ENCODE measurements at regions not wholly inside any gene's neighbourhood (a gene's known extent, or its start where the extent isn't known, plus 50 kb on each side); places are given as distances from the start of the nearest gene placed in this dataset.
A peak's percentile ranks its signal among the peaks of the same experiment; 100 is the strongest.

GRCh38 chr6:94130478-94130877 lies 711.1 kb upstream of the EPHA7 start:
- Histone ChIP-seq H3K27ac (ENCODE audit: low read depth, low read length) (no peak overlapping the region), H3K36me3 (ENCODE audit: insufficient read depth, low read length) (no peaks in the 10 kb centered on the region), H3K4me1 (ENCODE audit: control insufficient read depth, insufficient read depth, low read length, unreplicated experiment) (peaks cover 3% of the 10 kb centered on the region), H2AFZ (ENCODE audit: low read length, unreplicated experiment) (peak overlapping the region; percentile 83), H3K79me2 (ENCODE audit: control insufficient read depth, insufficient read depth, low read length, unreplicated experiment) (no peaks in the 10 kb centered on the region), H3K27me3 (ENCODE audit: insufficient read depth, low read length) (no peaks in the 10 kb centered on the region), H3K4me3 (ENCODE audit: low read depth, low read length) (no peak overlapping the region)

GRCh38 chr6:94129926-94130325 lies 710.6 kb upstream of the EPHA7 start:
- no peaks in the 10 kb centered on the region for H3K27me3 ChIP-seq (ENCODE audit: insufficient read depth, low read length)
- H3K79me2 ChIP-seq (ENCODE audit: control insufficient read depth, insufficient read depth, low read length, unreplicated experiment): no peaks in the 10 kb centered on the region
- no peaks in the 10 kb centered on the region for H3K36me3 ChIP-seq (ENCODE audit: insufficient read depth, low read length)
- no peak overlapping the region for H3K4me3 ChIP-seq (ENCODE audit: low read depth, low read length)
- H2AFZ ChIP-seq (ENCODE audit: low read length, unreplicated experiment): peak overlapping the region; percentile 83
- no peak overlapping the region for H3K27ac ChIP-seq (ENCODE audit: low read depth, low read length)
- peaks cover 3% of the 10 kb centered on the region for H3K4me1 ChIP-seq (ENCODE audit: control insufficient read depth, insufficient read depth, low read length, unreplicated experiment)

- Histone ChIP-seq H3K36me3 (ENCODE audit: insufficient read depth, low read length) (no peaks in the 10 kb centered on the region), H3K4me1 (ENCODE audit: control insufficient read depth, insufficient read depth, low read length, unreplicated experiment) (peaks cover 3% of the 10 kb centered on the region), H3K27ac (ENCODE audit: low read depth, low read length) (no peak overlapping the region), H3K27me3 (ENCODE audit: insufficient read depth, low read length) (no peaks in the 10 kb centered on the region), H3K79me2 (ENCODE audit: control insufficient read depth, insufficient read depth, low read length, unreplicated experiment) (no peaks in the 10 kb centered on the region), H3K4me3 (ENCODE audit: low read depth, low read length) (no peak overlapping the region), H2AFZ (ENCODE audit: low read length, unreplicated experiment) (peak overlapping the region; percentile 85)
Measured at GRCh38 chr6:94127716-94128115, 708.4 kb upstream of the EPHA7 start.

- no peaks in the 10 kb centered on the region for H3K4me1 ChIP-seq (ENCODE audit: control insufficient read depth, insufficient read depth, low read length, unreplicated experiment)
- H3K79me2 ChIP-seq (ENCODE audit: control insufficient read depth, insufficient read depth, low read length, unreplicated experiment): no peaks in the 10 kb centered on the region
- H2AFZ ChIP-seq (ENCODE audit: low read length, unreplicated experiment): no peak overlapping the region
- no peaks in the 10 kb centered on the region for H3K27me3 ChIP-seq (ENCODE audit: insufficient read depth, low read length)
- no peak overlapping the region for H3K27ac ChIP-seq (ENCODE audit: low read depth, low read length)
- no peaks in the 10 kb centered on the region for H3K36me3 ChIP-seq (ENCODE audit: insufficient read depth, low read length)
- no peak overlapping the region for H3K4me3 ChIP-seq (ENCODE audit: low read depth, low read length)
Measured at GRCh38 chr6:94124333-94124732, 705.0 kb upstream of the EPHA7 start.

- H2AFZ ChIP-seq (ENCODE audit: low read length, unreplicated experiment): no peak overlapping the region
- no peaks in the 10 kb centered on the region for H3K36me3 ChIP-seq (ENCODE audit: insufficient read depth, low read length)
- no peak overlapping the region for H3K27ac ChIP-seq (ENCODE audit: low read depth, low read length)
- H3K27me3 ChIP-seq (ENCODE audit: insufficient read depth, low read length): no peaks in the 10 kb centered on the region
- H3K79me2 ChIP-seq (ENCODE audit: control insufficient read depth, insufficient read depth, low read length, unreplicated experiment): no peaks in the 10 kb centered on the region
- H3K4me1 ChIP-seq (ENCODE audit: control insufficient read depth, insufficient read depth, low read length, unreplicated experiment): no peaks in the 10 kb centered on the region
- no peak overlapping the region for H3K4me3 ChIP-seq (ENCODE audit: low read depth, low read length)
Measured at GRCh38 chr6:94121094-94121493, 701.7 kb upstream of the EPHA7 start.

- no peaks in the 10 kb centered on the region for H3K36me3 ChIP-seq (ENCODE audit: insufficient read depth, low read length)
- H3K4me1 ChIP-seq (ENCODE audit: control insufficient read depth, insufficient read depth, low read length, unreplicated experiment): no peaks in the 10 kb centered on the region
- no peak overlapping the region for H2AFZ ChIP-seq (ENCODE audit: low read length, unreplicated experiment)
- H3K27me3 ChIP-seq (ENCODE audit: insufficient read depth, low read length): no peaks in the 10 kb centered on the region
- H3K79me2 ChIP-seq (ENCODE audit: control insufficient read depth, insufficient read depth, low read length, unreplicated experiment): no peaks in the 10 kb centered on the region
- H3K4me3 ChIP-seq (ENCODE audit: low read depth, low read length): no peak overlapping the region
- H3K27ac ChIP-seq (ENCODE audit: low read depth, low read length): no peak overlapping the region
Measured at GRCh38 chr6:94099072-94099471, 679.7 kb upstream of the EPHA7 start.

- Histone ChIP-seq H2AFZ (ENCODE audit: low read length, unreplicated experiment) (no peak overlapping the region), H3K36me3 (ENCODE audit: insufficient read depth, low read length) (no peaks in the 10 kb centered on the region), H3K27me3 (ENCODE audit: insufficient read depth, low read length) (no peaks in the 10 kb centered on the region), H3K79me2 (ENCODE audit: control insufficient read depth, insufficient read depth, low read length, unreplicated experiment) (no peaks in the 10 kb centered on the region), H3K4me3 (ENCODE audit: low read depth, low read length) (no peak overlapping the region), H3K27ac (ENCODE audit: low read depth, low read length) (no peak overlapping the region), H3K4me1 (ENCODE audit: control insufficient read depth, insufficient read depth, low read length, unreplicated experiment) (no peaks in the 10 kb centered on the region)
Measured at GRCh38 chr6:94095961-94096360, 676.6 kb upstream of the EPHA7 start.

- Histone ChIP-seq H3K79me2 (ENCODE audit: control insufficient read depth, insufficient read depth, low read length, unreplicated experiment) (no peaks in the 10 kb centered on the region), H3K27ac (ENCODE audit: low read depth, low read length) (no peak overlapping the region), H2AFZ (ENCODE audit: low read length, unreplicated experiment) (no peak overlapping the region), H3K36me3 (ENCODE audit: insufficient read depth, low read length) (no peaks in the 10 kb centered on the region), H3K4me3 (ENCODE audit: low read depth, low read length) (no peak overlapping the region), H3K27me3 (ENCODE audit: insufficient read depth, low read length) (no peaks in the 10 kb centered on the region), H3K4me1 (ENCODE audit: control insufficient read depth, insufficient read depth, low read length, unreplicated experiment) (peaks cover 5% of the 10 kb centered on the region)
Measured at GRCh38 chr6:94089941-94090340, 670.6 kb upstream of the EPHA7 start.

GRCh38 chr6:94088870-94089269 lies 669.5 kb upstream of the EPHA7 start:
- H2AFZ ChIP-seq (ENCODE audit: low read length, unreplicated experiment): no peak overlapping the region
- no peaks in the 10 kb centered on the region for H3K27me3 ChIP-seq (ENCODE audit: insufficient read depth, low read length)
- H3K4me1 ChIP-seq (ENCODE audit: control insufficient read depth, insufficient read depth, low read length, unreplicated experiment): peaks cover 5% of the 10 kb centered on the region
- H3K36me3 ChIP-seq (ENCODE audit: insufficient read depth, low read length): no peaks in the 10 kb centered on the region
- H3K4me3 ChIP-seq (ENCODE audit: low read depth, low read length): no peak overlapping the region
- H3K79me2 ChIP-seq (ENCODE audit: control insufficient read depth, insufficient read depth, low read length, unreplicated experiment): no peaks in the 10 kb centered on the region
- no peak overlapping the region for H3K27ac ChIP-seq (ENCODE audit: low read depth, low read length)

- Histone ChIP-seq H3K79me2 (ENCODE audit: control insufficient read depth, insufficient read depth, low read length, unreplicated experiment) (no peaks in the 10 kb centered on the region), H3K27ac (ENCODE audit: low read depth, low read length) (no peak overlapping the region), H3K4me3 (ENCODE audit: low read depth, low read length) (peak overlapping the region; percentile 51; the same call in 1 of the 2 replicates), H3K36me3 (ENCODE audit: insufficient read depth, low read length) (no peaks in the 10 kb centered on the region), H2AFZ (ENCODE audit: low read length, unreplicated experiment) (peak overlapping the region; percentile 33), H3K4me1 (ENCODE audit: control insufficient read depth, insufficient read depth, low read length, unreplicated experiment) (peaks cover 9% of the 10 kb centered on the region), H3K27me3 (ENCODE audit: insufficient read depth, low read length) (no peaks in the 10 kb centered on the region)
Measured at GRCh38 chr6:94074764-94075163, 655.4 kb upstream of the EPHA7 start.

GRCh38 chr6:94071835-94072234 lies 652.5 kb upstream of the EPHA7 start:
- no peaks in the 10 kb centered on the region for H3K79me2 ChIP-seq (ENCODE audit: control insufficient read depth, insufficient read depth, low read length, unreplicated experiment)
- H3K4me1 ChIP-seq (ENCODE audit: control insufficient read depth, insufficient read depth, low read length, unreplicated experiment): peaks cover 9% of the 10 kb centered on the region
- no peak overlapping the region for H3K4me3 ChIP-seq (ENCODE audit: low read depth, low read length)
- no peaks in the 10 kb centered on the region for H3K36me3 ChIP-seq (ENCODE audit: insufficient read depth, low read length)
- H2AFZ ChIP-seq (ENCODE audit: low read length, unreplicated experiment): peak overlapping the region; percentile 57
- H3K27ac ChIP-seq (ENCODE audit: low read depth, low read length): no peak overlapping the region
- H3K27me3 ChIP-seq (ENCODE audit: insufficient read depth, low read length): no peaks in the 10 kb centered on the region

Data from ACC112 (cell line).